ENCODE measurements at regions not wholly inside any gene's neighbourhood (a gene's known extent, or its start where the extent isn't known, plus 50 kb on each side); places are given as distances from the start of the nearest gene placed in this dataset.

GRCh38 chr14:97224016-97224415 is 426.8 kb downstream of the VRK1 start:
- no peak for TF ChIP-seq CREM (CRISPR knock-in tag; IDR thresholded peaks at IDR 0.05)
- TF ChIP-seq CTCF (IDR thresholded peaks at IDR 0.05), result no peak
- TF ChIP-seq JUN (CRISPR knock-in tag; IDR thresholded peaks at IDR 0.05), result no peak
- no peak for TF ChIP-seq TEAD4 (CRISPR knock-in tag; IDR thresholded peaks at IDR 0.05)
- TF ChIP-seq ESRRA (CRISPR knock-in tag; IDR thresholded peaks at IDR 0.05; ENCODE audit: borderline replicate concordance), result no peak
- TF ChIP-seq MAX (CRISPR knock-in tag; IDR thresholded peaks at IDR 0.05), result no peak

All from WTC11 (cell line).